Liver (tissue), 8 donors: ENCODE measurements at regions not wholly inside any gene's neighbourhood (a gene's known extent, or its start where the extent isn't known, plus 50 kb on each side); places are given as distances from the start of the nearest gene placed in this dataset.

Experiments
- DNase-seq: peaks from one replicate; pipeline ENCODE4 v3.0.0-alpha.2; 2017; ENCODE audit warnings: low spot score
- H3K27ac ChIP-seq, 2 donors: one replicate each; pipeline ENCODE4 v1.7.0; 2013; ENCODE audit warnings: inconsistent platforms in 2 of 2, low read length in 2 of 2, control low read depth in 1 of 2, low read depth in 1 of 2, mild to moderate bottlenecking in 1 of 2
- H3K27me3 ChIP-seq, 4 donors: one replicate each; pipeline versions ENCODE4 v1.6.1 to v1.7.0; 2013; ENCODE audit warnings: low read length in 3 of 4, inconsistent platforms in 1 of 4, mild to moderate bottlenecking in 1 of 4, moderate library complexity in 1 of 4; ENCODE audit not compliant: control insufficient read depth in 4 of 4, insufficient read depth in 4 of 4
- H3K36me3 ChIP-seq, 4 donors: one replicate each; pipeline versions ENCODE4 v1.6.1 to v1.7.0; 2013; ENCODE audit warnings: low read length in 3 of 4, mild to moderate bottlenecking in 3 of 4, low read depth in 1 of 4, moderate library complexity in 1 of 4; ENCODE audit not compliant: control insufficient read depth in 4 of 4, insufficient read depth in 3 of 4
- H3K4me1 ChIP-seq, 4 donors: one replicate each; pipeline versions ENCODE4 v1.6.1 to v1.7.0; 2013; ENCODE audit warnings: low read length in 3 of 4, mild to moderate bottlenecking in 3 of 4, moderate library complexity in 1 of 4; ENCODE audit not compliant: control insufficient read depth in 4 of 4, insufficient read depth in 4 of 4
- H3K4me3 ChIP-seq, 3 donors: one replicate each; pipeline versions ENCODE4 v1.6.1 to v1.7.0; 2013; ENCODE audit warnings: low read length in 3 of 3, control low read depth in 1 of 3, low read depth in 1 of 3, mild to moderate bottlenecking in 1 of 3
- H3K9ac ChIP-seq, 2 donors: one replicate each; pipeline ENCODE4 v1.7.0; 2013; ENCODE audit warnings: low read length in 2 of 2, mild to moderate bottlenecking in 2 of 2, moderate library complexity in 2 of 2, control low read depth in 1 of 2, low read depth in 1 of 2
- H3K9me3 ChIP-seq, 4 donors: one replicate each; pipeline versions ENCODE4 v1.6.1 to v1.7.0; 2013; ENCODE audit warnings: low read length in 3 of 4; ENCODE audit not compliant: control insufficient read depth in 4 of 4
- EGR1 ChIP-seq, 2 donors: IDR thresholded peaks; 2 replicates each; pipeline ENCODE4 v1.6.1; 2016 to 2018; ENCODE audit warnings: antibody characterized with exemption in 2 of 2, low read depth in 2 of 2
- FOXA2 ChIP-seq: IDR thresholded peaks from 2 replicates; pipeline ENCODE4 v1.6.1; 2016; ENCODE audit warnings: antibody characterized with exemption
- GABPA ChIP-seq, 2 donors: IDR thresholded peaks in 1 of 2; conservative IDR thresholded peaks in 1 of 2; 2 replicates each; pipeline ENCODE4 v1.6.1; 2016; ENCODE audit warnings: antibody characterized with exemption in 2 of 2, mild to moderate bottlenecking in 1 of 2, moderate library complexity in 1 of 2
- HNF4A ChIP-seq, 2 donors: conservative IDR thresholded peaks; 2 replicates each; pipeline ENCODE4 v1.6.1; 2016; ENCODE audit warnings: antibody characterized with exemption in 2 of 2, mild to moderate bottlenecking in 2 of 2
- HNF4G ChIP-seq: IDR thresholded peaks from 2 replicates; pipeline ENCODE4 v1.6.1; 2016; ENCODE audit warnings: antibody characterized with exemption
- JUND ChIP-seq, 2 donors: IDR thresholded peaks; 2 replicates each; pipeline ENCODE4 v1.6.1; 2016; ENCODE audit warnings: antibody characterized with exemption in 2 of 2
- NR2F2 ChIP-seq: IDR thresholded peaks from 2 replicates; pipeline ENCODE4 v1.6.1; 2016; ENCODE audit warnings: antibody characterized with exemption
- RAD21 ChIP-seq, 2 donors: IDR thresholded peaks; 2 replicates each; pipeline ENCODE4 v1.6.1; 2016; ENCODE audit warnings: antibody characterized with exemption in 2 of 2, mild to moderate bottlenecking in 2 of 2
- RXRA ChIP-seq, 2 donors: IDR thresholded peaks; 2 replicates each; pipeline ENCODE4 v1.6.1; 2017 to 2018; ENCODE audit warnings: antibody characterized with exemption in 2 of 2, mild to moderate bottlenecking in 1 of 2
- SP1 ChIP-seq: IDR thresholded peaks from 2 replicates; pipeline ENCODE4 v1.6.1; 2018; ENCODE audit warnings: antibody characterized with exemption, mild to moderate bottlenecking
- YY1 ChIP-seq: IDR thresholded peaks from 2 replicates; pipeline ENCODE4 v1.6.1; 2016; ENCODE audit warnings: antibody characterized with exemption, mild to moderate bottlenecking
- ZBTB33 ChIP-seq: IDR thresholded peaks from 2 replicates; pipeline ENCODE4 v1.6.1; 2016; ENCODE audit warnings: antibody characterized with exemption
- WGBS: extraction: QIAGEN DNeasy Blood & Tissue Kit; methylation state at CpG from one replicate; pipeline ENCODE4 v1.1.7; 2013; 5-methylcytosine and 5-hydroxymethylcytosine counted together
- TF ChIP-seq, protein P1 (sequence below): fragments of 150-350 bp; IDR thresholded peaks from 2 replicates; pipeline ENCODE4 v1.5.1; 2017; ENCODE audit warnings: improper control_type of control experiment, low read depth, low read length; ENCODE audit not compliant: missing input control
- donor health status: healthy.
- donor health status: healthy.
- donor health status: healthy.
- donor health status: healthy.
- donor health status: healthy.

DNA sequence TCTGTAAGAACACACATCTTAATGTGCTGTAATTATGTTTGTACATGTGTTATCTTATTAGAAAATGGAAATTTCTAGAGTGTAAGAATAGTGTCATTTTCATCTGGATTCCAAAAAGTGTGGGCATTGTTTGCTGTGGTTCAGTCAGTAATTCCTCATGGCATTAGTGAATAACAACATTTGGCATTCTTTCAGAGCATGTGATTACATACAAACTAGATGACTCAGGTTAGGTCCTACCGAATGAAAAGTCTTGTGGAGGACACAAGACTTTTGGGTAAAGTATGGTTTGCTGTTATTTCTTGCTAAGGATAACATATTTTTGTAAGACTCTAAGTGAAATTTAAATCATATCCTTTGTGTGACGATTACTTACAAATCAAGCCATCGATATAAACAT, 593.1 kb upstream of the NRXN1 start:
- Histone ChIP-seq H3K27me3 (no peaks in the 10 kb centered on the region), H3K36me3 (no peaks in the 10 kb centered on the region), H3K4me3 (no peak overlapping the region), H3K9ac (no peak overlapping the region), H3K9me3 (no peaks in the 10 kb centered on the region), H3K27ac (no peak overlapping the region), H3K4me1 (no peaks in the 10 kb centered on the region)
- DNase-seq, result no peak
- WGBS, result 75% methylated on average over 3 of the region's 3 CpGs
- TF ChIP-seq NR2F2 (no peak), JUND (IDR thresholded peaks at IDR 0.05) (no peak)

DNA sequence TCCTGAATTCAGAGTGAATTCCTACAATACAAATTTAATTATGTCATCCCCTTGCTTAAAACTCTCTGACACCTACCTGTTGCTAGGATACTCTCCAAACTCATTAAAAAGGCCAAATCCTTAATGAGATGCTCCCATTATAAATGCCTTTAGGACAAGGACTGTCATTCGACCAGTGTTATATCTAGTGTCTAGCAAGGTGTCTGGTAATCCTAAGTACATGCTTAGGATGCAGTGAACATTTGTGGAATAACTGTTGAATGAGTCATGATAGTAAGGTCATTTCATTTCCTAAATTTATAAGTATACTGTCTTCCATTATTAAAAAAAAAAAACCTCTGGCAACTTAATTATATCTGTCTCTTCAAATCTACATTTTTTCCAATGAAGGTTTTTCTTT, 588.9 kb upstream of the NRXN1 start:
- DNase-seq, result no peak
- Histone ChIP-seq H3K9me3 (no peaks in the 10 kb centered on the region), H3K9ac (no peak overlapping the region), H3K4me3 (no peak overlapping the region), H3K36me3 (no peaks in the 10 kb centered on the region), H3K27me3 (no peaks in the 10 kb centered on the region), H3K4me1 (no peaks in the 10 kb centered on the region), H3K27ac (no peak overlapping the region)
- TF ChIP-seq YY1 (no peak), HNF4A (conservative IDR thresholded peaks at IDR 0.05) (no peak)
- WGBS, result 71% methylated on average over 1 of the region's 1 CpG

DNA sequence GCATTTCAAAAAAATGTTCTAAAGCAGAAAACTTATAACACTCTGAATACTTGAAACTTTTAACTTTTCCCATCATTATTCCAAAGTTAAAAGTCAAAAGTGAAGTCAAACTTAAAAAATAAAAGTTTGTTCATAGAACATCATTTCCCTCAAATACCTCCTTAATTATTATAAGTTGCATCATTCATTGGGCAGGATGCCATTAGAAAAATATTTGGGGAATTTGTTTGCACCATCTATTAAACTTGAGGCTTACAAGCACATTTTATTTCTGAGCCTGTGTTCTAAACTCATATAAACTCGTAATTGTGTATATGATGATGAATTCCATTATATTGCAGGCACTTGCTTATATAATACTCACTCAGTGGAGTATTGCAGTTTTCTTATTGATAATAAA, 588.0 kb upstream of the NRXN1 start:
- Histone ChIP-seq H3K4me3 (no peak overlapping the region), H3K27ac (no peak overlapping the region), H3K36me3 (no peaks in the 10 kb centered on the region), H3K9me3 (peaks cover 0 to 4% (median 3%) of the 10 kb centered on the region in 4 donors), H3K27me3 (no peaks in the 10 kb centered on the region), H3K4me1 (no peaks in the 10 kb centered on the region), H3K9ac (no peak overlapping the region)
- DNase-seq, result no peak
- no peak for TF ChIP-seq EGR1 (IDR thresholded peaks at IDR 0.05; ENCODE audit: low read depth in 2 of 2)
- no peak for TF ChIP-seq SP1
- no peak for TF ChIP-seq YY1
- no peak for TF ChIP-seq HNF4G
- TF ChIP-seq, protein P1, sequence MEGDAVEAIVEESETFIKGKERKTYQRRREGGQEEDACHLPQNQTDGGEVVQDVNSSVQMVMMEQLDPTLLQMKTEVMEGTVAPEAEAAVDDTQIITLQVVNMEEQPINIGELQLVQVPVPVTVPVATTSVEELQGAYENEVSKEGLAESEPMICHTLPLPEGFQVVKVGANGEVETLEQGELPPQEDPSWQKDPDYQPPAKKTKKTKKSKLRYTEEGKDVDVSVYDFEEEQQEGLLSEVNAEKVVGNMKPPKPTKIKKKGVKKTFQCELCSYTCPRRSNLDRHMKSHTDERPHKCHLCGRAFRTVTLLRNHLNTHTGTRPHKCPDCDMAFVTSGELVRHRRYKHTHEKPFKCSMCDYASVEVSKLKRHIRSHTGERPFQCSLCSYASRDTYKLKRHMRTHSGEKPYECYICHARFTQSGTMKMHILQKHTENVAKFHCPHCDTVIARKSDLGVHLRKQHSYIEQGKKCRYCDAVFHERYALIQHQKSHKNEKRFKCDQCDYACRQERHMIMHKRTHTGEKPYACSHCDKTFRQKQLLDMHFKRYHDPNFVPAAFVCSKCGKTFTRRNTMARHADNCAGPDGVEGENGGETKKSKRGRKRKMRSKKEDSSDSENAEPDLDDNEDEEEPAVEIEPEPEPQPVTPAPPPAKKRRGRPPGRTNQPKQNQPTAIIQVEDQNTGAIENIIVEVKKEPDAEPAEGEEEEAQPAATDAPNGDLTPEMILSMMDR, result no peak
- no peak for TF ChIP-seq FOXA2
- no peak for TF ChIP-seq ZBTB33
- no peak for TF ChIP-seq GABPA (IDR thresholded peaks at IDR 0.05 in 1 of 2, conservative IDR thresholded peaks at IDR 0.05 in 1 of 2)
- no peak for TF ChIP-seq RXRA (IDR thresholded peaks at IDR 0.05)
- TF ChIP-seq HNF4A (conservative IDR thresholded peaks at IDR 0.05), result no peak
- TF ChIP-seq RAD21 (IDR thresholded peaks at IDR 0.05), result no peak
- 85% methylated on average over 1 of the region's 1 CpG for WGBS
